Motor neuron (in vitro differentiated cells): ENCODE measurements at regions not wholly inside any gene's neighbourhood (a gene's known extent, or its start where the extent isn't known, plus 50 kb on each side); places are given as distances from the start of the nearest gene placed in this dataset.

Source experiments
- ATAC-seq, 8 experiments: fragments of 200-7000 bp; cut with Tn5 transposase; replicated peaks in 6 of 8; 2 replicates each; pipeline ENCODE4 v1.8.0; 2021; ENCODE audit warnings: mild to moderate bottlenecking in 8 of 8, moderate library complexity in 8 of 8
- H3K27ac ChIP-seq, 2 donors: fragments of 250-450 bp; sonication (Bioruptor Pico); 2 replicates each; pipeline ENCODE4 v1.9.0; 2021; ENCODE audit warnings: antibody characterized with exemption in 2 of 2, mild to moderate bottlenecking in 2 of 2, moderate library complexity in 1 of 2
- H3K4me1 ChIP-seq, 2 donors: fragments of 250-450 bp; sonication (Bioruptor Pico); replicated peaks in 1 of 2; 2 replicates each; pipeline ENCODE4 v1.6.1; 2021; ENCODE audit warnings: antibody characterized with exemption in 2 of 2, mild to moderate bottlenecking in 2 of 2, moderate library complexity in 1 of 2
- H3K4me3 ChIP-seq, 5 donors: fragments of 250-450 bp; sonication (Bioruptor Pico); 2 replicates each; pipeline ENCODE4 v1.9.0; 2021; ENCODE audit warnings: antibody characterized with exemption in 5 of 5, mild to moderate bottlenecking in 5 of 5, moderate library complexity in 4 of 5
- WGBS, 10 experiments: fragments of 450-650 bp; shearing (Covaris generic); methylation state at CpG; one replicate each; pipeline ENCODE4 v1.0.0; 2022; 5-methylcytosine and 5-hydroxymethylcytosine counted together
- in situ Hi-C, 9 experiments: fragments of 400-800 bp; cut with MboI; loops; one replicate each; pipeline ENCODE4 v1.15.0; 2021; ENCODE audit warnings: low sequenced_read_pairs in 9 of 9, low pct_unique_long_range_greater_than_20kb in 2 of 9; ENCODE audit not compliant: unreplicated experiment in 9 of 9

DNA sequence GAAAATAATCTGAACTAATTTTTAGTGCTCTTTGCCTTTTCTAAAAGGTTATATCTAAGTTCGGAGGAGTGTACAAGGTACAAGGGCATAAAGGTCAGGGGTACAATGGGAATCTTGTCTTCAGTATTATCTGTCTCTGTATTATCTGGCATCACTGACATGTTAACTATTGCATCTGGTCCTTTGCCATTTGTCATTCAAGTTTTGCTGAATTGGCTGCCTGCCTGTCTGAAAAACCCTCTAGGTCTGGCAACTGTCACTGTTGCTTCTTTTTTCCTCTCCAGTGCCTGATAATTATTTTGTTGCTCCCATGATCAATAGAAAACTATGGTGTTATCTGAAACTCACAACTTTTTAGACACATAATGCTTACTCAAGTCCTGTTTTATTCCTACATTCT, 112.5 kb upstream of the STK26 start:
- ATAC-seq, result no peak
- in situ Hi-C loops, result no loop called here
- Histone ChIP-seq H3K4me3 (no peak overlapping the region), H3K4me1 (no peaks in the 10 kb centered on the region), H3K27ac (no peak overlapping the region)
- 44 to 50% methylated on average over 1 of the region's 1 CpG; no CpG with 5 or more reads in 8 of the 10 experiments for WGBS, 10 experiments

- WGBS, 10 experiments, result 10 to 50% (median 20%) methylated on average over 1 to 2 of the region's 3 CpGs; no CpG with 5 or more reads in 7 of the 10 experiments
- no peaks in the 10 kb centered on the region for H3K4me1 ChIP-seq
- peak in 2 of 8 experiments; percentile 52 to 66 for ATAC-seq
- H3K27ac ChIP-seq, result no peak overlapping the region
- no peak overlapping the region for H3K4me3 ChIP-seq
- in situ Hi-C loops, result no loop called here
Observed at GRCh38 chrX:131915488-131915887, 107.6 kb upstream of the STK26 start.

GRCh38 chrX:131917588-131917987, 105.5 kb upstream of the STK26 start:
- Histone ChIP-seq H3K4me3 (no peak overlapping the region), H3K27ac (no peak overlapping the region), H3K4me1 (no peaks in the 10 kb centered on the region)
- 56 to 100% (median 90%) methylated on average over 1 to 2 of the region's 2 CpGs; no CpG with 5 or more reads in 6 of the 10 experiments for WGBS, 10 experiments
- in situ Hi-C loops, result no loop called here
- ATAC-seq, result no peak

DNA sequence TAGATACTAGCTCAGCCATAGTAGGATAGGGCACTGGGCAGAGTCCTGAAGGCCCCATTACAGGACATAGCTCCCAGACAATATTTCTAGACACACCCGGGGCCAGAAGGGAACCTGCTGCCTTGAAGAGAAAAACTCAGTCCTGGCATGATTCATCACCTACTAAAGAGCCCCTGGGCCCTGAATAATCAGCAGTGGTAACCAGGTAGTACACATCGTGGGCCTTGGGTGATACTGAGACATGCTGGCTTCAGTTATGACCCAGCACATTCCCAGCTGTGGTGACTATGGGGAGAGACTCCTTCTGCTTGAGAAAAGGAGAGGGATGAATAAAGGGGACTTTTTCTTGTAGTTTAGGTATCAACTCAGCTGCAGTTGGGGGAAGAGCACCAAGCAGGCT, 104.3 kb upstream of the STK26 start:
- H3K4me1 ChIP-seq, result no peaks in the 10 kb centered on the region
- 0 to 31% methylated on average over 1 to 2 of the region's 2 CpGs; no CpG with 5 or more reads in 8 of the 10 experiments for WGBS, 10 experiments
- H3K27ac ChIP-seq, result no peak overlapping the region
- in situ Hi-C loops, result no loop called here
- ATAC-seq, result no peak
- H3K4me3 ChIP-seq, result no peak overlapping the region

- WGBS, 10 experiments, result 0 to 44% methylated on average over 1 to 2 of the region's 5 CpGs; no CpG with 5 or more reads in 8 of the 10 experiments
- ATAC-seq, result peak in 2 of 8 experiments; percentile 24 to 28
- Histone ChIP-seq H3K4me1 (no peaks in the 10 kb centered on the region), H3K4me3 (no peak overlapping the region), H3K27ac (no peak overlapping the region)
- in situ Hi-C loops, result no loop called here
Observed at GRCh38 chrX:131923614-131924250, 99.4 kb upstream of the STK26 start.

DNA sequence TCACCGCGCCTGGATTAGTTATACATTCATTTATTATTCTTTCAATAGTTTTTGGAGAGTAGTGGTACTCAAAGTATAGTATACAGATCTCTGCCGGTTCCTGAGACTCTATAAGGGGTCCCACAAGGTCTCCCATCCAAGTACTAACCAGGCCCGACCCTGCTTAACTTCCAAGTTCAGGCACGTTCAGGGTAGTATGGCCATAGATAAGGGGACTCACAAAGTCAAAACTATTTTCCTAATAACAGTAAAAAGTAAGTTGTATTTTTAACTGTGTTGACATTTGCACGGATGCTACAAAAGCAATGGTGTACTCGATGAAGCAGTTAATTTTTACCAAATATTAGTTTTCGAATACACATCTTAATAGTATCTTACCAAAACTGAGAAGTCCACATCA, 84.4 kb upstream of the STK26 start:
- Histone ChIP-seq H3K4me1 (no peaks in the 10 kb centered on the region), H3K4me3 (no peak overlapping the region), H3K27ac (no peak overlapping the region)
- in situ Hi-C loops, result no loop called here
- WGBS, 10 experiments, result 27 to 100% (median 66%) methylated on average over 2 to 8 of the region's 8 CpGs; no CpG with 5 or more reads in 5 of the 10 experiments
- ATAC-seq, result no peak

- no peaks in the 10 kb centered on the region for H3K4me1 ChIP-seq
- in situ Hi-C loops, result no loop called here
- no peak overlapping the region for H3K27ac ChIP-seq
- WGBS, 10 experiments, result 17 to 100% (median 40%) methylated on average over 1 to 2 of the region's 2 CpGs; no CpG with 5 or more reads in 1 of the 10 experiments
- no peak for ATAC-seq
- no peak overlapping the region for H3K4me3 ChIP-seq
Observed at GRCh38 chrX:131942034-131942433, 81.1 kb upstream of the STK26 start.

- H3K4me3 ChIP-seq, result no peak overlapping the region
- ATAC-seq, result peak in 3 of 8 experiments; percentile 47 to 67 (median 63)
- H3K4me1 ChIP-seq, result no peaks in the 10 kb centered on the region
- in situ Hi-C loops, result no loop called here
- H3K27ac ChIP-seq, result no peak overlapping the region
- 0 to 80% (median 77%) methylated on average over 1 to 6 of the region's 7 CpGs; no CpG with 5 or more reads in 3 of the 10 experiments for WGBS, 10 experiments
Observed at GRCh38 chrX:131944936-131945902, 77.9 kb upstream of the STK26 start.

- H3K27ac ChIP-seq, result no peak overlapping the region
- no peak for ATAC-seq
- no peak overlapping the region for H3K4me3 ChIP-seq
- no peaks in the 10 kb centered on the region for H3K4me1 ChIP-seq
- in situ Hi-C loops, result no loop called here
- 29 to 100% (median 56%) methylated on average over 1 to 2 of the region's 3 CpGs; no CpG with 5 or more reads in 6 of the 10 experiments for WGBS, 10 experiments
Observed at GRCh38 chrX:131951166-131951565, 71.9 kb upstream of the STK26 start.

- Histone ChIP-seq H3K4me1 (no peaks in the 10 kb centered on the region), H3K27ac (no peak overlapping the region), H3K4me3 (no peak overlapping the region)
- ATAC-seq, result no peak
- in situ Hi-C loops, result no loop called here
- WGBS, 10 experiments, result 0 to 75% (median 58%) methylated on average over 1 to 2 of the region's 2 CpGs; no CpG with 5 or more reads in 4 of the 10 experiments
Observed at GRCh38 chrX:131955099-131955777, 67.9 kb upstream of the STK26 start.

DNA sequence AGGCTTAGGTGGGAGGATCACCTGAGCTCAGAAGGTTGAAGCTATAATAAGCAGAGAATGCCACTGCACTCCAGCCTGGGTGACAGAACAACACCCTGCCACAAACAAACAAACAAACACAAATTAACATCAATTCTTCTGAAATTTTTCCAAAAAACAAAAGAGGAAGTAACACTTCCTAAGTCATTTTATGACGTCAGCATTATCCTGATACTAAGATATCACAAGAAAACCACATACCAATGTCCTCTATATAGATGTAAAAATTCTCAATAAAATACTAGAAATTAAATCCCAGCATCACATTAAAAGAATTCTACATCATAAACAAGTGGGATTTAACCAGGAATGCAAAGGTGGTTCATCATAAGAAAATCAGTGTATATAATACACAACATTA, 64.4 kb upstream of the STK26 start:
- ATAC-seq, result no peak
- Histone ChIP-seq H3K4me3 (no peak overlapping the region), H3K27ac (no peak overlapping the region), H3K4me1 (no peaks in the 10 kb centered on the region)
- 0 to 100% (median 62%) methylated on average over 1 of the region's 1 CpG; no CpG with 5 or more reads in 4 of the 10 experiments for WGBS, 10 experiments
- in situ Hi-C loops, result no loop called here

- Histone ChIP-seq H3K4me1 (no peaks in the 10 kb centered on the region), H3K27ac (no peak overlapping the region), H3K4me3 (no peak overlapping the region)
- in situ Hi-C loops, result no loop called here
- WGBS, 10 experiments, result 0 to 80% (median 27%) methylated on average over 1 to 2 of the region's 2 CpGs; no CpG with 5 or more reads in 3 of the 10 experiments
- no peak for ATAC-seq
Observed at GRCh38 chrX:131970347-131970746, 52.8 kb upstream of the STK26 start.
